BE2C (cell line): ENCODE measurements at regions not wholly inside any gene's neighbourhood (a gene's known extent, or its start where the extent isn't known, plus 50 kb on each side); places are given as distances from the start of the nearest gene placed in this dataset.

Source experiments
- DNase-seq: peaks from one replicate; pipeline ENCODE4 v3.0.0-alpha.2; 2020
- H3K27me3 ChIP-seq: fragments of 250-450 bp; sonication (Bioruptor Pico); 2 replicates; pipeline ENCODE4 v1.5.1; 2020; ENCODE audit warnings: mild to moderate bottlenecking
- H3K36me3 ChIP-seq: fragments of 250-450 bp; sonication (Bioruptor Pico); 2 replicates; pipeline ENCODE4 v1.5.1; 2020; ENCODE audit warnings: mild to moderate bottlenecking
- H3K4me1 ChIP-seq: fragments of 250-450 bp; sonication (Bioruptor Pico); 2 replicates; pipeline ENCODE4 v1.5.1; 2020
- H3K4me3 ChIP-seq: 2 replicates; pipeline ENCODE4 v1.5.1; 2011; ENCODE audit warnings: low read depth, low read length
- H3K9me3 ChIP-seq: fragments of 250-450 bp; sonication (Bioruptor Pico); 2 replicates; pipeline ENCODE4 v1.5.1; 2020
- CTCF ChIP-seq: IDR thresholded peaks from 2 replicates; pipeline ENCODE4 v1.5.1; 2012; ENCODE audit warnings: mild to moderate bottlenecking, low read depth, low read length

- H3K27me3 ChIP-seq = no peaks in the 10 kb centered on the region
- H3K4me3 ChIP-seq = no peak overlapping the region
- no peak for TF ChIP-seq CTCF
- no peak for DNase-seq
- no peaks in the 10 kb centered on the region for H3K36me3 ChIP-seq
- no peaks in the 10 kb centered on the region for H3K4me1 ChIP-seq
- no peaks in the 10 kb centered on the region for H3K9me3 ChIP-seq
Measured at GRCh38 chr9:10706788-10707187, 94.0 kb upstream of the PTPRD start.

GRCh38 chr9:10721301-10721700 lies 108.5 kb upstream of the PTPRD start:
- H3K4me3 ChIP-seq = no peak overlapping the region
- H3K4me1 ChIP-seq = no peaks in the 10 kb centered on the region
- no peaks in the 10 kb centered on the region; the same call in 1 of the 2 replicates for H3K9me3 ChIP-seq
- H3K36me3 ChIP-seq = no peaks in the 10 kb centered on the region
- no peak for TF ChIP-seq CTCF
- no peak for DNase-seq
- no peaks in the 10 kb centered on the region for H3K27me3 ChIP-seq

GRCh38 chr9:10729213-10729612 lies 116.4 kb upstream of the PTPRD start:
- Histone ChIP-seq H3K4me1 (no peaks in the 10 kb centered on the region), H3K27me3 (no peaks in the 10 kb centered on the region), H3K4me3 (no peak overlapping the region), H3K36me3 (no peaks in the 10 kb centered on the region), H3K9me3 (no peaks in the 10 kb centered on the region)
- DNase-seq = no peak
- TF ChIP-seq CTCF = no peak

- Histone ChIP-seq H3K36me3 (no peaks in the 10 kb centered on the region), H3K9me3 (no peaks in the 10 kb centered on the region), H3K27me3 (no peaks in the 10 kb centered on the region), H3K4me1 (no peaks in the 10 kb centered on the region), H3K4me3 (no peak overlapping the region)
- no peak for DNase-seq
- no peak for TF ChIP-seq CTCF
Measured at GRCh38 chr9:10744669-10745068, 131.9 kb upstream of the PTPRD start.

GRCh38 chr9:10753474-10753873 lies 140.7 kb upstream of the PTPRD start:
- Histone ChIP-seq H3K9me3 (no peaks in the 10 kb centered on the region), H3K36me3 (no peaks in the 10 kb centered on the region), H3K4me3 (no peak overlapping the region), H3K4me1 (no peaks in the 10 kb centered on the region), H3K27me3 (no peaks in the 10 kb centered on the region)
- DNase-seq = no peak
- no peak for TF ChIP-seq CTCF

GRCh38 chr9:10764481-10764880 lies 151.7 kb upstream of the PTPRD start:
- no peaks in the 10 kb centered on the region for H3K9me3 ChIP-seq
- no peak overlapping the region for H3K4me3 ChIP-seq
- H3K4me1 ChIP-seq = no peaks in the 10 kb centered on the region
- TF ChIP-seq CTCF = no peak
- no peaks in the 10 kb centered on the region for H3K27me3 ChIP-seq
- H3K36me3 ChIP-seq = no peaks in the 10 kb centered on the region
- DNase-seq = no peak
